ENCODE measurements at regions not wholly inside any gene's neighbourhood (a gene's known extent, or its start where the extent isn't known, plus 50 kb on each side); places are given as distances from the start of the nearest gene placed in this dataset.

- TF ChIP-seq INSM2 (tag by site-specific recombination; IDR thresholded peaks at IDR 0.05) (no peak), TCF7L2 (IDR thresholded peaks at IDR 0.05; ENCODE audit: borderline replicate concordance, low read depth, low read length) (no peak), ZNF510 (tag by site-specific recombination; IDR thresholded peaks at IDR 0.05; ENCODE audit: insufficient replicate concordance) (no peak), ZFP3 (tag by site-specific recombination; IDR thresholded peaks at IDR 0.05; ENCODE audit: low read depth) (no peak), SETDB1 (IDR thresholded peaks at IDR 0.05; ENCODE audit: insufficient read length, low read length) (no peak), ZNF433 (tag by site-specific recombination; IDR thresholded peaks at IDR 0.05; ENCODE audit: low read depth) (no peak), ZNF184 (tag by site-specific recombination; IDR thresholded peaks at IDR 0.05) (no peak), SP2 (tag by site-specific recombination; IDR thresholded peaks at IDR 0.05) (no peak), ZNF785 (tag by site-specific recombination; IDR thresholded peaks at IDR 0.05) (no peak), ZNF639 (tag by site-specific recombination; IDR thresholded peaks at IDR 0.05) (no peak), BCL11A (tag by site-specific recombination; IDR thresholded peaks at IDR 0.05; ENCODE audit: low read depth) (no peak)
- TF ChIP-seq, protein P1, sequence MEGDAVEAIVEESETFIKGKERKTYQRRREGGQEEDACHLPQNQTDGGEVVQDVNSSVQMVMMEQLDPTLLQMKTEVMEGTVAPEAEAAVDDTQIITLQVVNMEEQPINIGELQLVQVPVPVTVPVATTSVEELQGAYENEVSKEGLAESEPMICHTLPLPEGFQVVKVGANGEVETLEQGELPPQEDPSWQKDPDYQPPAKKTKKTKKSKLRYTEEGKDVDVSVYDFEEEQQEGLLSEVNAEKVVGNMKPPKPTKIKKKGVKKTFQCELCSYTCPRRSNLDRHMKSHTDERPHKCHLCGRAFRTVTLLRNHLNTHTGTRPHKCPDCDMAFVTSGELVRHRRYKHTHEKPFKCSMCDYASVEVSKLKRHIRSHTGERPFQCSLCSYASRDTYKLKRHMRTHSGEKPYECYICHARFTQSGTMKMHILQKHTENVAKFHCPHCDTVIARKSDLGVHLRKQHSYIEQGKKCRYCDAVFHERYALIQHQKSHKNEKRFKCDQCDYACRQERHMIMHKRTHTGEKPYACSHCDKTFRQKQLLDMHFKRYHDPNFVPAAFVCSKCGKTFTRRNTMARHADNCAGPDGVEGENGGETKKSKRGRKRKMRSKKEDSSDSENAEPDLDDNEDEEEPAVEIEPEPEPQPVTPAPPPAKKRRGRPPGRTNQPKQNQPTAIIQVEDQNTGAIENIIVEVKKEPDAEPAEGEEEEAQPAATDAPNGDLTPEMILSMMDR (tag by site-specific recombination; IDR thresholded peaks at IDR 0.05), result no peak
Observed at GRCh38 chr7:9983048-9983447, 990.6 kb upstream of the PHF14 start.

Data from HEK293 (cell line).